Esophagus muscularis mucosa (tissue), 4 donors: ENCODE measurements at regions not wholly inside any gene's neighbourhood (a gene's known extent, or its start where the extent isn't known, plus 50 kb on each side); places are given as distances from the start of the nearest gene placed in this dataset.

Experiments used
- DNase-seq: peaks from one replicate; pipeline ENCODE4 v3.0.0-alpha.2; 2017; ENCODE audit errors: extremely low spot score
- H3K27ac ChIP-seq, 4 donors: fragments of 200-600 bp; sonication (generic); replicated peaks in 1 of 4; 1 replicate in 3 of 4; 2 replicates in 1 of 4; pipeline ENCODE4 v1.5.1; 2016 to 2019; ENCODE audit warnings: mild to moderate bottlenecking in 1 of 4
- H3K27me3 ChIP-seq, 4 donors: fragments of 200-600 bp; sonication (generic); one replicate each; pipeline versions ENCODE4 v1.5.1 to v1.6.0; 2016 to 2019
- H3K36me3 ChIP-seq, 4 donors: fragments of 200-600 bp; sonication (generic); one replicate each; pipeline ENCODE4 v1.5.1; 2016 to 2019
- H3K4me1 ChIP-seq, 4 donors: fragments of 200-600 bp; sonication (generic); one replicate each; pipeline ENCODE4 v1.5.1; 2016 to 2019
- H3K4me3 ChIP-seq, 4 donors: fragments of 200-600 bp; sonication (generic); 1 replicate in 2 of 4; 2 replicates in 2 of 4; pipeline ENCODE4 v1.5.1; 2016 to 2019; ENCODE audit warnings: mild to moderate bottlenecking in 4 of 4, moderate library complexity in 1 of 4
- H3K9me3 ChIP-seq, 4 donors: fragments of 200-600 bp; sonication (generic); 1 replicate in 3 of 4; 2 replicates in 1 of 4; pipeline ENCODE4 v1.5.1; 2016 to 2019
- CTCF ChIP-seq, 3 experiments: fragments of 200-600 bp in 2 of 3; fragments of 450-650 bp in 1 of 3; sonication (generic) in 2 of 3; IDR thresholded peaks; one replicate each; pipeline ENCODE4 v1.5.1; 2017 to 2019; ENCODE audit warnings: antibody characterized with exemption in 3 of 3, mild to moderate bottlenecking in 2 of 3, moderate library complexity in 1 of 3
- EP300 ChIP-seq: sonication (generic); formaldehyde crosslinking; IDR thresholded peaks from one replicate; pipeline ENCODE4 v1.6.1; 2017; ENCODE audit warnings: antibody characterized with exemption
- POLR2A ChIP-seq: fragments of 450-650 bp; IDR thresholded peaks from one replicate; pipeline ENCODE4 v1.6.1; 2017; ENCODE audit warnings: antibody characterized with exemption, moderate library complexity, mild to moderate bottlenecking, low read depth
- POLR2AphosphoS5 ChIP-seq, 2 donors: sonication (generic); formaldehyde crosslinking; IDR thresholded peaks; one replicate each; pipeline ENCODE4 v1.6.1; 2017; ENCODE audit warnings: antibody characterized with exemption in 2 of 2
- WGBS: methylation state at CpG from one replicate; pipeline ENCODE4 v1.1.5; 2018; 5-methylcytosine and 5-hydroxymethylcytosine counted together
- intact Hi-C: fragments of 100-400 bp; cut with DNase I; formaldehyde crosslinking; loops from one replicate; pipeline ENCODE4 v1.15.1; 2023

DNA sequence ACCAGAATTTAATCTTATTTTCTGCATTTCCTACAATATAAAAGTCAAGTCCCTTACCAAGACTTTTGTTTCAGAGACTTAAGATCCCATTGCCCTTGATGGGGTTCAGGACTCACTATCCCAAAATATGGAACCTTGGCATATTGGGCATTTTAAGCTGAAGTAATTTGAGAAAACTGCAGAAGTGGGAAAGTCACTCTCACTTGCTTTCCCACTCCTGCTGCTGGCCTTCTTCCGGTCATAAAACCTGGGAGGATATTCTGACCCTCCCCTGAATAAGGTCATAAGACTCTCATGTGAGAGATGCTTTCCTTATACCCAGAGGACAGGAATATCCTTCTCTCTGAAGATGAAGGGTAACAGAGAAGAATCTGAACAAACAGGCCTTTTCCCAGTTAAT lies 92.8 kb upstream of the IFNGR1 start:
- no peaks in the 10 kb centered on the region for H3K36me3 ChIP-seq
- peaks cover 10 to 23% (median 15%) of the 10 kb centered on the region in 4 donors for H3K4me1 ChIP-seq
- H3K4me3 ChIP-seq = no peak overlapping the region
- H3K27ac ChIP-seq = no peak overlapping the region
- H3K9me3 ChIP-seq = no peaks in the 10 kb centered on the region
- TF ChIP-seq POLR2A = no peak
- TF ChIP-seq POLR2AphosphoS5 (IDR thresholded peaks at IDR 0.05) = no peak
- TF ChIP-seq CTCF (IDR thresholded peaks at IDR 0.05) = no peak
- TF ChIP-seq EP300 = no peak
- 95% methylated on average over 1 of the region's 1 CpG for WGBS
- no peak for DNase-seq
- intact Hi-C loops = no loop called here
- H3K27me3 ChIP-seq = no peaks in the 10 kb centered on the region

- no peak for DNase-seq
- WGBS = 45% methylated on average over 6 of the region's 6 CpGs
- intact Hi-C loops = no loop called here
- no peak overlapping the region for H3K27ac ChIP-seq
- TF ChIP-seq EP300 (no peak), CTCF (IDR thresholded peaks at IDR 0.05) (no peak), POLR2AphosphoS5 (IDR thresholded peaks at IDR 0.05) (no peak), POLR2A (no peak)
- no peaks in the 10 kb centered on the region for H3K27me3 ChIP-seq
- H3K4me3 ChIP-seq = no peak overlapping the region
- H3K36me3 ChIP-seq = no peaks in the 10 kb centered on the region
- H3K4me1 ChIP-seq = peaks cover 10 to 13% (median 12%) of the 10 kb centered on the region in 4 donors
- H3K9me3 ChIP-seq = no peaks in the 10 kb centered on the region
These were observed 90.0 kb upstream of the IFNGR1 start for GRCh38 chr6:137309078-137309762.

DNA sequence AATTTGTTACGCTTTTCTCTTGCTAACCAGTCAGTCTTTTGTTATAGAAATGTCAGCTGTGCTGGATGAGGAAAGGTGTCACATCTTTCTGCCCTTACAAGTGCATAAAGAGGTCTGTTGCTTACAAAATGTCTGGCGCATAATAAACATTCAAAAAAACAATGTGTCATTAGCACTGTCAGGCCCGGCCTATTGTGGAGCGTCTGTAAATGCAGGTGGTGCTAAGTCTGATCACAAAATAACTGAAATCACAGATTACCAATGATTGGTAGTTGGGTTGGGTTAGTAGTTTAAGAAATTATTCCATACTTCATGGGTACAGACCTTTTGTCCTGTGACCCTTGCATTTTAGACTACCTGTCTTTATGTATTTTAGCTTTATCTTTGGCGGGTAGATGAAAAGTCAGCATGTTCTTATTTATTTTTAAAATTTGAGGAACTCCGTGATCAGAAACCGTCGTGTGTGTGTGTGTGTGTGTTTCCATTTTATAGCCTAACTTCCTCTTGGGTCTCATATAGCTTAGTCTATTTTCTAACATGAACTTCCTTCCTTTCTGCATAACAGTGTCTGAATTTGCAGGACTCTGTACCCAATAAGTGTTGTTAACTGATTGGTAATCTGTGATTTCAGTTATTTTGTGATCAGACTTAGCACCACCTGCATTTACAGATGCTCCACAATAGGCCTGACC lies 88.1 kb upstream of the IFNGR1 start:
- Histone ChIP-seq H3K9me3 (no peaks in the 10 kb centered on the region), H3K4me3 (no peak overlapping the region), H3K27me3 (no peaks in the 10 kb centered on the region), H3K4me1 (peaks cover 5 to 7% (median 6%) of the 10 kb centered on the region in 4 donors), H3K36me3 (no peaks in the 10 kb centered on the region), H3K27ac (no peak overlapping the region)
- no peak for DNase-seq
- 86% methylated on average over 8 of the region's 8 CpGs for WGBS
- TF ChIP-seq CTCF (IDR thresholded peaks at IDR 0.05) = no peak
- intact Hi-C loops = no loop called here

DNA sequence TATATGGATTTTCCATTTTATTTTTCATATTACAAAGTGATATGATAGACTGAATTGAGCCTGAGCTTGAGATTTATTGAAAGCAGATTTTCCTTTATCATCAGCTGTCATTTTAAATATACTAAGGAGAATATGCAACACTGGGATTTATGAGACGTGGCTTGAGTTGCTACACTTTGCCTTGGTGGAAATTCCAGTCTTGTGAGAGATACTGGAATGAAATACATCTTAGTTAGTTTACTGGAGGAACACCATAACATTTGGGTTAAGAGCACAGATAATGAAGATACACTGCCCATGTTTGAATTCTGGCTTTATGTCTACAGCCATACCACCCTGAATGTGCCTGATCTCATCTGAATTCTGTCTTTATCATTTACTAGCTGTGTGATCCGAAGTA lies 86.5 kb upstream of the IFNGR1 start:
- no peak for DNase-seq
- H3K36me3 ChIP-seq = no peaks in the 10 kb centered on the region
- H3K27ac ChIP-seq = no peak overlapping the region
- no peak overlapping the region for H3K4me3 ChIP-seq
- TF ChIP-seq POLR2A (no peak), EP300 (no peak)
- H3K4me1 ChIP-seq = peaks cover 5 to 7% (median 6%) of the 10 kb centered on the region in 4 donors
- intact Hi-C loops = no loop called here
- WGBS = 86% methylated on average over 2 of the region's 2 CpGs
- H3K27me3 ChIP-seq = no peaks in the 10 kb centered on the region
- no peaks in the 10 kb centered on the region for H3K9me3 ChIP-seq

DNA sequence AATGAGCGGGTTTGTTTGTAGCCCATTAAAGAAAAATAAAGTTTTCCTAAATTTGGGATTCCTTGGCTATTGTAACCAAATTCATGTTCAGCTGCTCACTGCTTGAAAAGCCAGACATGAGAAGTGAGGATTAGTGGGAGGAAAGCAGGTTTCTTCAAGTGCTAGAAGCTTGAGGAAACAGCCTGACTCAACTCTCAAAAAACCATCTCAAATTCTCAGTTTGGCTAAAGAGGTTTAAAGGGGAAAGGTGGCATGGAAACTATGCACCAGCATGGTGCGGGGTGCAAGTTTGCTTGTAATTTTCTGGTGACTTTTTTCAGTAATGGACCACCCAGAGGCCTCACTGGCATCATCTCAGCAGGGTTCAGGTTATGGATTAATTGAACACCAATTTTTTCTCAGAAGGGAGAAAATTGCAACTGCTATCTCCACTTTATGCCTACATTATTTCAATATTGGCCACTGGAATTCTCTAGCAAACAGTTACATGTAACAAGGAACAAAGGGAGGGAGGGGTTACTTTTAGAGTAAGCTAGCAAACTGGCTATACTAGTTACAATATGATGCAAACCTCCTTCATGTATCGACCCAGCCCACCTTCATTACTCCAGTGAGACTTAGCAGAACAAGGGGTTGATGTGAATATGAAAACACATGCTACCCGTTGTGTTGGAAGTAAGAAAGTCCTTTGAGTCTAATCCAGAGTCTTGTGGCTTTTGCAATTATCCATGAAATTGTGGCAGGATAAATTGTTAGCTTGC lies 85.0 kb upstream of the IFNGR1 start:
- 86% methylated on average over 4 of the region's 4 CpGs for WGBS
- no peak for DNase-seq
- H3K4me1 ChIP-seq = peaks cover under 1 to 3% (median 1%) of the 10 kb centered on the region in 4 donors
- TF ChIP-seq POLR2A = no peak
- TF ChIP-seq EP300 = no peak
- TF ChIP-seq CTCF (IDR thresholded peaks at IDR 0.05) = no peak
- TF ChIP-seq POLR2AphosphoS5 (IDR thresholded peaks at IDR 0.05) = no peak
- no peaks in the 10 kb centered on the region for H3K9me3 ChIP-seq
- H3K36me3 ChIP-seq = no peaks in the 10 kb centered on the region
- intact Hi-C loops = no loop called here
- no peak overlapping the region for H3K27ac ChIP-seq
- no peak overlapping the region for H3K4me3 ChIP-seq
- no peaks in the 10 kb centered on the region for H3K27me3 ChIP-seq
